ENCODE measurements at regions not wholly inside any gene's neighbourhood (a gene's known extent, or its start where the extent isn't known, plus 50 kb on each side); places are given as distances from the start of the nearest gene placed in this dataset.

GRCh38 chr1:36614991-36615390 is 132.3 kb upstream of the CSF3R start:
- TF ChIP-seq TAF1 (IDR thresholded peaks at IDR 0.05; ENCODE audit: borderline replicate concordance, low read depth, low read length): no peak
- no peak for TF ChIP-seq POLR2A (IDR thresholded peaks at IDR 0.05; ENCODE audit: low read depth, low read length)
- TF ChIP-seq POLR2AphosphoS5 (IDR thresholded peaks at IDR 0.05; ENCODE audit: low read depth, low read length): no peak
- FAIRE-seq (no peak), DNase-seq (ENCODE audit: insufficient read length) (no peak)

DNA sequence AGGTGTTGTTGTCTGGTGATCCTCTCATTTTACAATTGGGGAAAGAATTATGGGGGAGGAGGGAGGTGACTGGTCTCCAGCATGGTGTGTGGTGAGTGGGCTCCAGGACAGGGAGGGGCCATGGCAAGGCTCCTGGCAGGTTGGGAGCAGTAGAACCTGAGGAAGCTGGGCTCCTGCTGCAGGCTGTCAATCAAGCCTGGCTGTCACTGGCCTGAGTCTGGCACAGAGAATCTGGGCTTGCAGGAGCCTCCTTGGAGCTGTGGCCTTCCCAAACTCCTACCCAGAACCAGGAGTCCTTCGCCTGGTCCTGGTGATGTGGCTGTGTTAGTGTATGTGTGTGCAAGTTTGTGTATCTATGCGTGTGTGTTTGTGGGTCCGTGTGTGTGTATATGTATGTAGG is 131.9 kb upstream of the CSF3R start:
- DNase-seq (ENCODE audit: insufficient read length): no peak

GRCh38 chr1:36613721-36614120 is 131.0 kb upstream of the CSF3R start:
- FAIRE-seq (no peak), DNase-seq (ENCODE audit: insufficient read length) (no peak)
- TF ChIP-seq POLR2A (IDR thresholded peaks at IDR 0.05; ENCODE audit: low read depth, low read length): no peak
- TF ChIP-seq TAF1 (IDR thresholded peaks at IDR 0.05; ENCODE audit: borderline replicate concordance, low read depth, low read length): no peak

More for the DNA sequence above, 131.9 kb upstream of the CSF3R start:
- TF ChIP-seq TAF1 (IDR thresholded peaks at IDR 0.05; ENCODE audit: borderline replicate concordance, low read depth, low read length) (no peak), POLR2AphosphoS5 (IDR thresholded peaks at IDR 0.05; ENCODE audit: low read depth, low read length) (no peak), POLR2A (IDR thresholded peaks at IDR 0.05; ENCODE audit: low read depth, low read length) (no peak)
- FAIRE-seq: no peak

DNA sequence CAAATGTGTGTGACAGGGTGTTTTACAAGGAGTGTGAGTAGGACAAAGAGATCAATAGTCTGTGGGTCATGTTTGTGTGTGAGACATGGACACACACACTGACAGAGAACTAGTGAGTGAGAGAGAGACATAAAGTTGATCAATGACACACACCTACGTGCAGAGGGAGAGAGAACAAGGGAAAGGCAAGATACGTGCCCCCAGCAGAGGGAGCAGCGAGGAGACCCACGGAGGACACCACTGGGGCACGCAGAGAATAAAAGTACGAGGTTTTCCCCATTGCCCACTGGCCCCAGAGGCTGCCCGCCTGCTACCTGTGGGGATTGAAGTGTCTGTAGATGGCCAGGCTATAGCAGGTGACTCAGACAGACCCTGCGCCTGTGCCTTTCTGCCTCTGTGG is 130.2 kb upstream of the CSF3R start:
- DNase-seq (ENCODE audit: insufficient read length) (no peak), FAIRE-seq (no peak)
- TF ChIP-seq TAF1 (IDR thresholded peaks at IDR 0.05; ENCODE audit: borderline replicate concordance, low read depth, low read length): no peak
- TF ChIP-seq POLR2AphosphoS5 (IDR thresholded peaks at IDR 0.05; ENCODE audit: low read depth, low read length): no peak
- TF ChIP-seq POLR2A (IDR thresholded peaks at IDR 0.05; ENCODE audit: low read depth, low read length): no peak

DNA sequence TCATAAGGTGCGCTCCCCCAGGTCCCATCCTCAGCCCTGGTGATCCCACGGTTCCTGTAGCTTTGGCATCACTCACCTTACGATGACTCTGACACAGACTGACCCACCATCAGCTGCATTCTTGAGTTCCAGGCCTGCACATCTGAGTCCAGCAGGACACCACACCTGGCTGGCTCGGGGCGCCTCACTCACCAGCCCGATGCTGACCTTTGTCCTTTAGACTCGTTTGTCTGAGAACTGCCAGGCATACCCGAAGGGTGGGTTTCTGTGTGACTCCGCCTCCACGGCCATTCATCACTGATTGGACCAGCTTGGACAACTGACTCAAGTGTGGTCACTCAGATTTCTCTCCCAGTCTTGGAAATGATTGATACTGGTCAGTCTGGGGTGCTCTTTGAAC is 129.4 kb upstream of the CSF3R start:
- TF ChIP-seq TAF1 (IDR thresholded peaks at IDR 0.05; ENCODE audit: borderline replicate concordance, low read depth, low read length): no peak
- no peak for TF ChIP-seq POLR2AphosphoS5 (IDR thresholded peaks at IDR 0.05; ENCODE audit: low read depth, low read length)
- TF ChIP-seq POLR2A (IDR thresholded peaks at IDR 0.05; ENCODE audit: low read depth, low read length): no peak
- no peak for FAIRE-seq
- no peak for DNase-seq (ENCODE audit: insufficient read length)

- FAIRE-seq: peak; percentile 36
Measured at GRCh38 chr1:36609241-36610027, 126.7 kb upstream of the CSF3R start.

DNA sequence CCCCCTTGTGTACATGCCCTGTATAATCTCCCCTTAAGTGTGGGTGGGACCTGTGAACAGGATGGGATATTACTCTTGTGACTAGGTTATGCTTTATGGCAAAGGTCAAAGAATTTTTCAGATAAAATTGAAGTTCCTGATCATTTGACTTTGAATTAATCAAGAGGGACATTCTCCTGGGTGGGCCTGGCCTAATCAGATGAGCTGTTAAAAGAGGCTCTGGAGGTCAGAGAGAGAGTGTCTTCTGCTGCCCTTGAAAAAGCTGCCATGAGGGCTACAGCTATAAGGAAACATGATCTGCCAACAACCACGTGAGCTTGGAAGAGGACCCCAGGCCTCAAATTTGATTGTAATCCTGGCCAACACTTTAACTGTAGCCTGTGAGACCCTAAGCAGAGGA is 125.6 kb upstream of the CSF3R start:
- no peak for FAIRE-seq
- no peak for TF ChIP-seq POLR2A (IDR thresholded peaks at IDR 0.05; ENCODE audit: low read depth, low read length)
- TF ChIP-seq POLR2AphosphoS5 (IDR thresholded peaks at IDR 0.05; ENCODE audit: low read depth, low read length): no peak
- no peak for TF ChIP-seq TAF1 (IDR thresholded peaks at IDR 0.05; ENCODE audit: borderline replicate concordance, low read depth, low read length)
- DNase-seq (ENCODE audit: insufficient read length): no peak

More at GRCh38 chr1:36609241-36610027, 126.7 kb upstream of the CSF3R start:
- TF ChIP-seq POLR2A (IDR thresholded peaks at IDR 0.05; ENCODE audit: low read depth, low read length) (no peak), TAF1 (IDR thresholded peaks at IDR 0.05; ENCODE audit: borderline replicate concordance, low read depth, low read length) (no peak), POLR2AphosphoS5 (IDR thresholded peaks at IDR 0.05; ENCODE audit: low read depth, low read length) (no peak)
- peak; percentile 62 for DNase-seq (ENCODE audit: insufficient read length)

- DNase-seq (ENCODE audit: insufficient read length): no peak
- no peak for FAIRE-seq
- TF ChIP-seq TAF1 (IDR thresholded peaks at IDR 0.05; ENCODE audit: borderline replicate concordance, low read depth, low read length): no peak
- TF ChIP-seq POLR2A (IDR thresholded peaks at IDR 0.05; ENCODE audit: low read depth, low read length): no peak
- TF ChIP-seq POLR2AphosphoS5 (IDR thresholded peaks at IDR 0.05; ENCODE audit: low read depth, low read length): no peak
Measured at GRCh38 chr1:36607263-36607651, 124.5 kb upstream of the CSF3R start.

DNA sequence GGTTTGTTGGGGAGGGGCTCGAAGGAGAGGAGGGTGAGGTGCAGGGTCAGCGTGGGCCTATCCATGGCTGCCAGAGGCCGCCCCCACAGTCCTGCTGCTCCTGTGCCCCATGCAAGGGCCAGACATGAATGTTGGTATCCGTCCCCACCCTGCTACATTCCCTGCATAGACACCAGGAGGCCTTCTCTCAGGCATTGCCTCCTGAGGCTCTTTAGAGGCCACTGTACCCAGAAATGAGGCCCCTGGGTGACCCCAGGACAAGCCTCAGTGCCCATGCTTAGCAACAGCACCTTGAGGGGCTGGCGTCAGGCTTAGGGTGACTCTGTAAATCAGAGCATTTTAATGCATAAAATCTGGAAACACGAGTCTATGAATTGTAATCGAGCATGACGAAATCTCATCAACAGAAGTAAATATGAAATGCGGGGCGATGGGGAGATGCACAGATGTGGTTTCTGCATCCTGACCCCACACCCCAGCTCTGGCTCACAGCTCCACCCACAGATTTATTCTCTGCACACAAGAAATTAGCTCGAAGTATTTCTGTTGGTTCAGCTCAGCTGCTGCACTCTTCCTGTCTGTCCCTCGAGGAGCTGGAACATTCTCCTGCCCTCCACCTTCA is 124.0 kb upstream of the CSF3R start:
- TF ChIP-seq TAF1 (IDR thresholded peaks at IDR 0.05; ENCODE audit: borderline replicate concordance, low read depth, low read length): no peak
- TF ChIP-seq POLR2A (IDR thresholded peaks at IDR 0.05; ENCODE audit: low read depth, low read length): no peak
- TF ChIP-seq POLR2AphosphoS5 (IDR thresholded peaks at IDR 0.05; ENCODE audit: low read depth, low read length): no peak
- FAIRE-seq: no peak
- DNase-seq (ENCODE audit: insufficient read length): no peak

- FAIRE-seq (no peak), DNase-seq (ENCODE audit: insufficient read length) (no peak)
- no peak for TF ChIP-seq TAF1 (IDR thresholded peaks at IDR 0.05; ENCODE audit: borderline replicate concordance, low read depth, low read length)
- TF ChIP-seq POLR2AphosphoS5 (IDR thresholded peaks at IDR 0.05; ENCODE audit: low read depth, low read length): no peak
- no peak for TF ChIP-seq POLR2A (IDR thresholded peaks at IDR 0.05; ENCODE audit: low read depth, low read length)
Measured at GRCh38 chr1:36605942-36606640, 123.4 kb upstream of the CSF3R start.

- TF ChIP-seq TAF1 (IDR thresholded peaks at IDR 0.05; ENCODE audit: borderline replicate concordance, low read depth, low read length): no peak
- TF ChIP-seq POLR2A (IDR thresholded peaks at IDR 0.05; ENCODE audit: low read depth, low read length): no peak
- TF ChIP-seq POLR2AphosphoS5 (IDR thresholded peaks at IDR 0.05; ENCODE audit: low read depth, low read length): no peak
- FAIRE-seq: no peak
Measured at GRCh38 chr1:36603461-36603860, 120.7 kb upstream of the CSF3R start.

More at GRCh38 chr1:36603461-36603860, 120.7 kb upstream of the CSF3R start:
- no peak for DNase-seq (ENCODE audit: insufficient read length)
